ENCODE measurements at regions not wholly inside any gene's neighbourhood (a gene's known extent, or its start where the extent isn't known, plus 50 kb on each side); places are given as distances from the start of the nearest gene placed in this dataset.

DNA sequence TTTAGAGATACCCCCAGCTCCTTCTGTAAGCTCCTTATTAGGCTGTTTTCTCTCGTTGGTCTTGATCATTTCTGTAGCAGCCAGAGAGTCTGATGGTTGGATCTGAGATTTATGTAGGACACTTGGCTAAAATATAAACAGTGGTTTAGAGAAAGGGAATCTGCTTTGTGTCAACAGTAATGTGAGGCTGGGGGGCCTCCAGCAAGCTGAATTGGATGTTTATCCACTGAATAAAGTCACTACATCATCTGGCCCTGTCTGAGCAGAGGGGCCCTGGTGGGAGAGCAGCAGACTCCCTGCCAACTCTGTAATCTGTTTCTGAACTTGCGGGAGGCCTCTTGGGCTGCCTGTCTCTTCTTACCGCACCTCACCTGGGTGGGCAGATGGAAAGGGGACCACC lies 328.5 kb upstream of the PLET1 start:
- DNase-seq: no peak

DNA sequence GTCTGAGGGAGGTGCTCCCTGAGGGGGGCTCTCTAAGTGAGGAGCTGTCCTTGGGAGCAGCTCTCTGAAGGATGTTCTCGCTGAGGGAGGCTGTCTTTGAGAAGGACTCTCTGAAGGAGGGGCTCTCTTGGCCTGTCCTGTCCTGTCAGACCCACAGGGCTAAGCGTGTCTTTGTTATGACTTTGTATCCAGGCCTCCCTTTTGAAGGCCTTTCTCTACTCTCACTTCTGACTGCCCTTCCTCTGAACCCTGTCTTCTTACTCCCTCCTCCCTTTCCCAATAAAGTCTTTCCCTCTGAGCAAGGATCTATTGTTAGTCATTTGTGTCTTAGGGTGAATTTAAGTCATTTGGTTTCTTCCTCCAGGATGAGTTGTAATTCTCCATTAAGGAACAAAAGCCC lies 330.1 kb upstream of the PLET1 start:
- DNase-seq: peak; percentile 15

DNA sequence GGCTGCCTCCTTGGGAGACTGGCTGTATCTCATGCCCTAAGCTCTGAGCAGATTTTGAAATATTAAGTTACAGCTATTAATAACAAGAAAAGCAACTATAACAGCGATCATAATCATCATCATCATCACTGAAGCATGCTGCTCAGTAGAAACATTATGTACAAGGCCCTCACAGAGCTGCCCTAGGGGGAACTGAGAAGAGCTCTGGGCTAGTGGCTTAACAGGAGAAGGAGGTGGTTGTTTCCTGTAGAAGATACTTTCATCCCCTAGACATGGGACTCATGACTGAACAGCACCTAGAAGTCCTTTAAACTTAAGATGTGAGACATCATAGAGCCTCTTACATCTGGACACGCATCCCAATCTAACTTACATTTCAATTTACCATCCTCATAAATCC lies 332.8 kb upstream of the PLET1 start:
- no peak for DNase-seq

DNA sequence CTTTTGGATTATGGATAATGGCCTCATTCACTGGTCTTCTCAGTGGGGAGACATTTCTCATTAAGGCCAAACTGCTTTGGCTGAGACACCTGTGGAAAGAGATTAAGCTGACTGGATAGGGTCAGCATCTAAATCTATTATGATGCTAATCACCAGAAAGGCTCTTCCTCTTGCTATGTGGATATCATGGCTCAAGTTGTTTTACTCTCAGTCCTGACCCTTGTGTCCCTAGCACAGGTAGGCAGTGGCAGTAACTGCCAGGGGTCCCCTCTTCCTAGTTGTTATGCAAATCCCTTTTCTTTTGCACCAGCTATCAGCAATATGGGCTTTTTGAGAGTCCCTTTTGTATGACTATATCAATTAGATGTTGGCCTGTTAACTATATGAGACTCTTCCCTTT lies 335.7 kb upstream of the PLET1 start:
- no peak for DNase-seq

DNA sequence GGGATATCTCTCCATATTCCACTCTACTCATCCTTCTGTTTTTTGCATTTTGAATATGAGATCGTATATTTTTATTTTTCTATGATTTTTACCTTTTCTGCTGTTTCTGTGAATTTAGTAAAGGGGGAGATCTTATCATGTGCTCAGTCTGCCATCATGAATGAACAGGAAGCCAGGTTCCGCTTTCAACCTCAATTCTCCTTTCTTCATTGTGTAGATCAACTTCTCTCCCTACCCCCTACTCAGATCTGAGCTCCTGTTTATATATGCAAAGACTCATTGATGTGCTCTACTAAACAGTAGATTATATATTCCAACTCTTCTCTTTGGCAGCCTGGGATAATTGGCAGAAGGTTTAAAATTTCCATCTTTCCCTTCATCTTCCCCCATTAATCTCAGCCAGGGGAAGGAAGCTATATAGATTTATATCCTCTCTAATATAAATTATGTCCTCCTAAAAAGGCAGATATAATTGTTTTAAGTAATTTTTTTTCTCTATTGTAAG lies 336.7 kb upstream of the PLET1 start:
- no peak for DNase-seq

DNA sequence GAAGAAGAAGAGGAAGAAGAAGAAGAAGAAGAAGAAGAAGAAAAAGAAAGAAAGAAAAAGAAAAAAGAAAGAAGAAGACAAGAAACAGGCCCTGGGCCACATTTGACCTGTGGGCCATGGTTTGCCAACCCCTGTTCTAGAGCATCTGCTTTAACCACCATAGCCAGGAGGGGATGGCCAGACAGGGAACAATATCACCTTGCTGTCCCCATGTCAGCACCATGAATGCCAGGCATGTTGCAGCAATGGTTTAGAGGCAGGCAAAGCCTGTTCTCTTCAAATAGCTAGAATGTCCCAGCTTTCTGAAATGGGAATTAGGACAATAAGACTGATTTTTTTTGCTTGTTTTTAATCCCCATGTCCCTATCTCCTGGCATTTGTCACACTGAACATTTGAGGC lies 338.6 kb upstream of the PLET1 start:
- DNase-seq: no peak

DNA sequence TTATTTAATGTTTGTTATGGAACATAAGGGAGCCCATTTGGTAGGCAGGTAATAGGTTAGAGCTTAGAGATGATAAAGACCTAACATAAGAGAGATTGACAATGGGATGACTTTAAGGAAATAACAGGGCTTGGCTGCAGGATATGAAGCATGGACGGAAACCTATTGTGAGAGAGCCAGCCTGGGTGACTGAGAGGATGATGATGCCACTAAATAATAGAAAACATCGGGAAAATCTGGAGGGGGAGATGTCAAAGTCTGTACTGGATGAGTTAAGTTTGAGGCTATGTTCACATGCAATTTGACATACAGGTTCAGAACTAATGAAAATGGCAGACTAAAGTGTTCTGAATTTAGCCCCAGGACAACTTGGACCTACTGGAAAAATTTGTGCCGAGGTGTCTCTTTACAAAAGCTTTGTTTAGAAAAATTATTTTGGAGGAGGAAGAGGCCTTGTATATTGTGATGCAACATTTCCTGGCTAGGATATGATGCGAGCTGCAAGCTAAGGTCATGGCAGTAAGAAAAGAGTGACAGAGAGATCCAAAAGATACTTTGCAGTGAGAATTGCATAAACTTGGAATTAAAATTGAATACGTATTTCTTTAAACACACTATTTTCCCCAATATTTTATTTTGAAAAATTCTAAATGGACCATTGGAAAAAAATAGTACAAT lies 339.3 kb upstream of the PLET1 start:
- no peak for DNase-seq

DNA sequence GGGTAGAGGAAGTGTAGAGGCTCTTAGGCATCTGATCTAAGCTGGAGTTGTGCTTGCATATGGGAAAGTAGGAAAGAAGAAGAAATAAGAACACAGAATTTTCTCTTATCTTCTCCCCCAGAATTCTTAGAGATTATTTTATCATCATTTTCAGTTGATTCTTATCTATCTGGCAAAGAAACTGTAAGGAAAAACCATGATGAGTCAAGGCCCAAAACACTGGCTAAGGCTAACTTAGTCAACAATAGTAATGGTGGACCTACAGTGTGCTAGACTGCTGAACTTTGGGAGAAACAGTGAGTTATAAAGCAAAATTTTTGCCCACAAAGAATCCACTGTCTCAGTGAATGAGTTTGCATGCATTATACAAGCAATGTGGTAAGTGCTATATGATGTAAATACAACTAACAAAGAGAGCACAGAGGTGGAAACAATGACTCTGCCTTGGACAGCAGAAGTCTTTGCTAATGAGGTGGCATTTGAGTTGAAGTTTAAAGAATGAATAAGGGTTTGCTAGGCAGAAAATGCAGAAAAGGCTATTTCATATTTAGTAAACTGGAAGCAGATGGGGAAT lies 344.5 kb upstream of the PLET1 start:
- no peak for DNase-seq

DNA sequence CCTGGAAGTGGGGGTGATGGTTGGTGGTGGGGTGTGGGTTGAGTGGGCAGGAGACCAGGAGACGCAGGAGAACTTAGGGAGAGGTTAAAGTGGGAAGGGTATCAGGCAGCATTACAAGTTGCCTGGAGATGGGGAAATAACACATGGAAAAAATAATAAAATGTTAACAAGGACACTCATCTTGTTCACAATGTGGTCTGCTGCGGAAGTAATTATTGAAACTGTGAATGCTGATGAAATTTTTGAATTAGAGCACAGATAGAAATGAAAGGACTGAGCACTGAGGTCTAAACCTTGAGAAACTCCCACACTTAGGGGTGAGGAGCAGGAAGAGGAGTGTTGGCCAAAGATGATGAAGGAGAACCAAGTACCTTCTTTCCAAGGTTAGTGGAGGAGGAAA lies 346.0 kb upstream of the PLET1 start:
- DNase-seq: no peak

DNA sequence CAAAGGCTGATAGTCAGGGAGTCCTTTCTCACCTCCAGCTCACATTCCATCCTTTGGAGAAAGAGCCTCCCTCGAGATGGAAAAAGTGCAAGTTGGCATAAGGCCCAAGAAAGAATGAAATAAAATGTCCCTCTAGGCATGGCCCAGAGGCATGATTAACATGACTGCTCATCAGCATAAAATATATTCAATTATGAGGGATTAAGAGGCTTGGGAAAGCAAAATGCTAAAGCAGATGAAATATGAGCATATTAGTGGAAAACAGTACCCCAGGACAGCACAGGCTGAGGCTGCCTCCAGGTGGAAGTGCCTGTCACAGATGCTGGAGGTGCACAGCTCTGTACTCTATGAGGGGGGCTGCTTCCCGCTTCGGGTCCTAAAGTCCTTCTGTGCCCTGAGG lies 347.8 kb upstream of the PLET1 start:
- DNase-seq: no peak

DNA sequence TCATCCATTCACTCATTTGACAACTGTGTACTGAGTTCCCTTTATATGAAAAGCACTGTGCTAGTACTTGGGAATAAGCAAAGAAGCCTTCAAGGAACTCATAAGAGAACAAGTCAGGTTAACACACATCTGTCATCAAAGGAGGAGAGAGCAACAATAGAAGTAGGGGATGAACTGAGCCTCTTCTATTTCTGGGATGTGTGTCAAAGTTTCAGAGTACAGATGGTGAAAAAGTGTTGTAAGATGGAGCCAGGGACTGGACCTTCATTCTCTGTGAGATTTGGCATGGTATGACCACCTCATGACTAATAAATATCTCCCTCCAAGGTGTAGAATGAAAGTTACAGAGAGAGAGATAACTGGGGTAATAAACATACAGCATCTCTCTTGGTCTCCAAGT lies 349.8 kb upstream of the PLET1 start:
- DNase-seq: no peak

DNA sequence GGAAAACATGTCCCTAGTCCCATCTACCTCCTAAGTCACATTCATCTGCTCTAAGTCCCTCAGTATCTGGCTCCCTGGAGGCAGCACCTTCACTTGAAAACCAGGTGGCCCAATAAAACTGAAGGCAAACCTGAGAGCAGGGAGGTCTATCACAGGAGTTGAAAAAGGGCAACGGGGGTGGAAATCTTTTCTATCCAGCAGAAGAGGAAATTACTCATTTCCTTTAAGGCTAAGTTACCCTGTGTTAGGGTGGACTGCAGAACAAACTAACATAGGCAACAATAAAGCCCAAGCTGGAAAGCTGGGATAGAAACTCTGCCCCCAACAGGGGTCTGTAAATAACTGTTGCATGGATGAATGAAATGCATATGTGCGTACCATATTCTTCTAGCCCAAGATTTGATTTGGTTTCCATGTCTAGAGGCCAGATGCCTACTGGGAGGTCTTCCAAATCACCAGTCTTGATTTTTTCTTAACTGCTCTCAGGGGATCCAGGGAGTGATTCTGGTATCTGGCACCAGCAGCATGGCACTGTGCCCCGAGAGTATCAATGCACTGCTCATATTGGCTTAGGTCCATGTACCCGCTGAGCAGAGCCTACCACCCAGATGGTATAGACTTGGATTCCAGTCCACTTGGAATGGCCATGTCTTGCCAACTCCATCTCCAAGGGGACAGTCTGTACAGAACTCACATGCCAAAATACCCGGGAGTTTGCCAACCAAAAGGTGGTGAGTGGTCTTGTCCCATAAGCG lies 350.0 kb upstream of the NCAM1 start:
- DNase-seq: no peak

DNA sequence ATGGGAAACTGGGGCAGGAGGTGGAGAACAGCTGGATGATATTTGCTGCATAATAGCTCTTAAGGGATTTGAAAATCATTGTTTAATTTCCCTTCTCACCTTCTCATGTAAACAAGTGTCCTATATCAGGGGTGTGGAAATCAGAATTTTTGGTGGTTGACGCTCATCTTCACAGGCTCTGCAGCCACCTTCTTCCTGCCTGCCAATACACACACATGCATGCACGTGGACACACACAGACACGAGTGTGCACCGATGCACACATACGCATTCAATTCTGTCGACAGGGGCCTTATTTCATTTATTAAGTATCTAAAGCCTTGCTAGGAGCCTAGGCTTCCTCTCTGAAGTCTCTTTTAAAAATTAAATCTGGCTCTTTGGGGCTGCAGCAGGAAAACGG lies 349.4 kb upstream of the NCAM1 start:
- DNase-seq: no peak

DNA sequence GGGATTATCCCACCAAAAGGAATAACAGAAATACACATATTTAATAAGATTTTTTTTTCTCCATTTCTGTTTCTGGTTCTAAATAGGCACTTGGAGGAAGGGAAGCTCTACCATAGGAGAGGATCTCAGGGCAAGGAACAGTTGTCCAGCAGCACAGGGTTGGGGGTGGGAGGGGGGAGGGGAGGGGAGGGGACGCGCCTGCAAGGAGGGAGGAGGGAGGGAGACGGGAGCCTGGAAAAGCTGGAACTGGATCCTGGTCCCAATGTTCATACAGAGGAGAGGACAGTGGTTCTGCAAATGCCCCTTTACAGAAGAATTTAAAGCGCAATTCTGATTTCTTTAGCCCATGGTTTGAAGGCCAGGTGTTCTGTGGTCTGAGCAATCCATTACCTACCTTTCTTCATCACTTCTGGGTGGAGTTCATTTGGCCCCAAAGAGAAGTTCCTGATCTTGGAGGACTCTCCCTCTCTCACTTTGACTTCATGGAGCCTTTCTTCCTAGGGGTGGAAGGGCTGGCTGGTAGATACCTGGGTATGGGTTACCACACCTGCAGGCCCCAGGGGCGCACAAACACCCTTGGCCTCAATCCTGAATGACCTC lies 348.9 kb upstream of the NCAM1 start:
- DNase-seq: no peak

DNA sequence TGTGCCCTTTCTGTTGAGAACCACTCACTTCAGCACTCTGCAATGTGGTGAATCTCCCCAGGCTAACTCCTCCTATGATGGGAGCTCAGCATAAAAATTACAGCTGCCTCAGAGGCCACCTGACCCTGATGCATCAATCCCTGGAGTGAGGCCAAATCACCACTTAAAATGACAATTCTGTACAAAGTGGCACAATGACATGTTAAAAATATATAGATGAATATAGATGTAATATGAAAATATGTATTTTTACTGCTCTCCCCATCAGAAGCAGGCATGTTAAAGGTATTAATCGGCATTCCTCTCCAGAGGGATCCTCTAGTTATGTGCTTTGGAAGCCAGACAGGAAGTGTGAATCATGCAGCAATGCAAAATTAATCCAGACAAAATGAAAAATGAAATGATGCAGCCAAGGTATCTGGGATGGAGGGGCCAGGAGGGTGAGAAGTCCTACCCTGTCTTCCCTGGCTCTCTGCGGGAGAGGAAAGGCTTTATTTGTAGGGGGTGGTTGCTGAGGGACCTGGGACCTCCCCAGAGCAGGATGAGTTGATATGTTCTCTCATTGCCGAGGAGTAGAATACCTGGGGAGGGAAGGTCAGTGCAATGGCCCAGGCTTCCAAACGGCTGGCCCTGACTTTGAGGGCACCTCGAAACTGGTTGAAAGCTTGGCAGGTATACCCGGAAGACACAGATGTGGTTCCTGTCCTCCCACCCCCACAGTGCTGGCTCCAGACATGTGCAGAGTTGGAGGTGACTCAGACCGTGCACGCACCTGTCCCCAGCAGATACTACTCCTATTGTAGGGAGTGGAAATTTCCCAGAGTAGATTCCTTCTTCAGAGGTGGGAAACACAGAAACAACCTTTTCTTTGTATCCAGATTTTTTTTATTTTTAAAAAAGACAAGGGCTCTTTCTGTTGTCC lies 347.9 kb upstream of the NCAM1 start:
- DNase-seq: peak; percentile 88

DNA sequence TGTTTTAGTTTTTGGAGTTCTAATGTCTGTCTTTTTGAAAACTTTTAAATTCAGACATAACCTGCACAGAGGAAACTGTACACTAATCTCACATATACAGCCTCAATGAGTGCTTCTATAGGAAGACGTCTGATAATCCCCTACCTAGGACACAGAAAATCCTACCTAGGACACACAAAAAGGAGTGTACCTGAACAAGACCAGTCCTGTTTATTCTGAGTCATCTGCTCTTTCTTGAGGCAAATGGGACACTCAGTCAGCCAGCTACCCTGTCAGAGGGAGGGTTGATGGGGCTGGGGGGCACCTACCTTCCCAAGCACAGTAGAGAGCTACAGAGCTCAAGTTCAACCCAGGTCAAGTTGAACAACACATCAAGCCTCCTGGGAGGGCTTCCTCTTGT lies 346.6 kb upstream of the NCAM1 start:
- DNase-seq: no peak

DNA sequence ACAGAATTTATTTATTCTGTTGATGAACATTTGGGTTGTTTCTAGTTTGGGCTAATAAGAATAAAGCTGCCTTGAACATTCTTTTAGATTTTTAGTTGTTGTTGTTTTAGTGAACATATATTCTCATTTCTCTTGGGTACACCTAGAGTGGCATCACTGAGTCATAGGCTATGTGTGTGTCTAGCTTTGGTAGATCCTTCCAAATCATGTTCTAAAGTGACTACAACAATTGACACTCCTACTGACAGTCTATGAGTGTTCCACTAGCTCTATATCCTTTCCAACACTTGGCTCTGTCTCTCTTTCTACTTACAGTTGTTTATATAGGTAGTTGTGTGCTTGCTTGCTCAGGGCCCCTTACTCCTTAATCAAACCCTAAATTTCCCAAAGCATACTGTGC lies 346.0 kb upstream of the NCAM1 start:
- no peak for DNase-seq

DNA sequence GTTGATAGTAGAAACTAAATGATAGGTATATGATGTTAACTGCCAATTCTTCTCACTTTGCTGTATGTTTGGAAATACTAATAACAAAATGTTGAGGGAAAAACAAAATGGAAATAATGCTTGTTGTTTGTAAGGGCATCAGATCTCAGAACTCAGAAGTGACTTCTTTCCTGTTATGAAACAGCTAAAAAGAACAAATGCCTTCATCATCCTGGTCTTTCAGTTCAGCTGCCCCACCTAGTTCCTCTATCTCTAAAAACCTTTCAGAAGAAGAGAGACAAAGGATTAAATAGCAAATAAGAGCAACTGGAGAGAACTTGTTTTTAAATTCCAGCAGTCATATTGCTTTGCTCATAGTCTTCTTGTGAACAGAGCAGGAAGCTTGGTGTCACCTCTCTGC lies 345.3 kb upstream of the NCAM1 start:
- DNase-seq: no peak

DNA sequence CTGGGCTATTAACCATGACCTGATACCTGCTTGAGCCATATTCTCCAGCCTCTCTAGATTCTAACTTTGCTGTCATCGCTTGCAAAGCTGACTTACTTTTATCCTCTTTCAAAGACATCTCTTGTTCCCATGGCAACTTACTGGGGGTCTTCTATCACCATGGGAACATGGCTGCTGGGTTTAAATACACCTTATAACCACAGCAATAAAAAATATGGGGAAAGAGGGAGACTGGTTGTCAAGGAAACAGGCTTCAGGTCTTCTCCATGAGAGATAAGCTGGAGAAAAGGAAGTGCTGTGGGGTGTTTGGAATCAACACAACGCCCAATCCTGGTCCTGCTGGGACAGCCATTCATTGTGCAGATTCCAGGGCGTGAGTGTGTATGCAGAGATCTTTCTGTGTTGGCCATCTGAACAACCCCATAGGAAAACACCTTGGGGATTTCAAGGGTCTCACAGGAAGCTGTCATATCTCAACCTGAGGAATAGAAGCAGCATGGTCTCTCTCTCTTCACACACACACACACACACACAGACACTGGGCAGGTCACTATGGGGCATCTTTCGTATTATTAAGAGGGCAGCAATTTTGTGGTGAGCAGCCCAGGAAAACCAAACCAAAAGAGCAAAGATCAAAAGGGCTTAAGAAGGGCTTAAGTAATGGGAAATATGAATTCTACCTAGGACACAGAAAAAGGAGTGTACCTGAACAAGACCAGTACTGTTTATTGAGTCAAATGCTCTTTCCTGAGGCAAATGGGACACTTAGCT lies 344.7 kb upstream of the NCAM1 start:
- DNase-seq: no peak

DNA sequence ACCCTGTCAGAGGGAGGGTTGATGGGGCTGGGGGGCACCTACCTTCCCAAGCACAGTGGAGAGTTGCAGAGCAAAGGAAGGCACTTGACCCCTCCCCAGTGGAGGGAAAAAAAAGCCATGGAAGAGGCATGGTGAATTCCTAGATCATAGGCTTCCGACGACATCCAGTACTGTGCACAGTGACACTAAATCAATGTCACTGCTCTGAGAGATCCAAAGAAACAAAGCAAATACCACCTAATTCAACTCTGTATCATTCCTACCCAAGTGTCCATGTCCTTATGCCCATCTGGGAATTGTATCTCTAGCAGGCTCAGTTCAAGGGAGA lies 344.2 kb upstream of the NCAM1 start:
- DNase-seq: no peak

DNA sequence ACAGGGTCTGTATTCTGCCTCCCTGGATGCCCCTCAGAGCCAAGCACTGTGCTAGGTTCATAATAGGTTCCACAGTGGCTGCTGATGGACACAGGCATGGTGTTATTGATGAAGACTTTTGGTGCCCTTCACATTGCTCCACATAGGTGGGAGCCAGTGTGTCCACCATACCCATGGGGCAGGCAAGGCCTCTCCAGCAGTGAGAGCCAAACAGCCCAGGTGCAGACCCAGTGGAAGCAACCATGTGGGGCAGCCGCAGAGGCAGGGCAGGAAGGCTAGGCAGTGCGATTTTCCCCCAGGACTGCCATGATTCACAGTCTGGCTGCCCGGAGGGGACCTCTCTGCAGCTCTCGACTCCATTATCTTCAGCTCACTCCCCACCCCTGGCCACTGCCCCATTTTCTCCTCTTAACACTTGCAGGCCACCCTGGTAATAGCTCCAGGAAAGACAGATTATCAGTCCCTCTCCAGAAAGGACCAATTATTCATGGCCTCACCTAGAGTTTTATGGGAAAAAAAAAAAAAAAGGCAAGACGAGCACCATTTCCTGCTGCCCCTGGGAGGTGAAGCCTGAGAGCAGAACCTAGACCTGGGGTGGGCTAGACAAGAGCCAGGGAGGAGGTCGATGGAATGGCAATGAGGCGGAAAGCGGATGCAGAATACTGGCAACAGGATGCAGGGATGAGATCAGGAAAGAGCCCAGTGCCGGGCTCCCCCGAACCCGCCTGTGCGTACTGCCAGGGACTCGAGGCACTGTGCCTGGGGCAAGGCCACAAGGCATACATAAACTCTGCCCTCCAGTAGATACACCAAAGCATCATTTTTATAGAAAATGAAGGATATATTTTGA lies 343.0 kb upstream of the NCAM1 start:
- no peak for DNase-seq

Data from fibroblast of skin of back (primary cell).